Stimulated activated CD4-positive, alpha-beta T cell treated with anti-CD3 and anti-CD28 coated beads, TNF-alpha, amount 100 ng/mL, for 48 hours (primary cell): ENCODE measurements at regions not wholly inside any gene's neighbourhood (a gene's known extent, or its start where the extent isn't known, plus 50 kb on each side); places are given as distances from the start of the nearest gene placed in this dataset.

Experiments
- DNase-seq, 3 donors: peaks; one replicate each; pipeline ENCODE4 v3.0.0-alpha.2; 2020; ENCODE audit warnings: low read depth in 3 of 3

- no peak for DNase-seq
Observed at GRCh38 chrX:124994404-124994803, 325.3 kb upstream of the TEX13C start.

DNA sequence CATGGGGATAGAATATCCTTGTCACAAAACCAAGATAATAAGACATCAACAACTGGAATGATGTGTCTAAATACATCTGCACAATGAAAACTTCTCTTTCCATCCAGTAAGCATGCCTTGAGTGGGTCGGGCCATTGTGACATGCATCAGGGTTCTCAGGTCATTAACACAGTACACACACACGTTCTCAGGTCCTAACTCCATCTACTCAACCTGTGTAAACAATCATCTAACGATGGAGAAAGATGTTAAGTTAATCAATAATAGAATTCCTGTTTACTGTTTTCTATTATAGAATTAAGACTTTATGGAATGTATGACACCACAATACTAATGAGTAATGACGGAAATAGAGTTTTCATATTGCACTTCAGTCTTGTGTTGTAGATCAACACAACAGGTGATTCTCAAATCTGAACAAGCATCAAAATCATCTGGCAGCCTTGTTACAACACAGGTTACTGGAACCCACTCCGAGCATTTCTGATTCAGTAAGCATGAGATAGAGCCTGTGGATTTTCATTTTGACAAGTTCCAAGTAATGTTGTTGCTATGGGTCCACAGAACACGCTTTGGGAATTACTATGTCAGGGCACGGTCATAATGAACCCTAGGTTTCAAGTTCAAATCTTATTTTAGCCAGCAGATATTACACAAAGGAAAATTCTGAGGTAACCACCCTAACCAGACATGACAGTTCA, 315.8 kb upstream of the TEX13C start:
- DNase-seq, result no peak

GRCh38 chrX:125004799-125005198, 314.9 kb upstream of the TEX13C start:
- DNase-seq, result no peak

- DNase-seq, result no peak
Observed at GRCh38 chrX:125005863-125006262, 313.8 kb upstream of the TEX13C start.

DNA sequence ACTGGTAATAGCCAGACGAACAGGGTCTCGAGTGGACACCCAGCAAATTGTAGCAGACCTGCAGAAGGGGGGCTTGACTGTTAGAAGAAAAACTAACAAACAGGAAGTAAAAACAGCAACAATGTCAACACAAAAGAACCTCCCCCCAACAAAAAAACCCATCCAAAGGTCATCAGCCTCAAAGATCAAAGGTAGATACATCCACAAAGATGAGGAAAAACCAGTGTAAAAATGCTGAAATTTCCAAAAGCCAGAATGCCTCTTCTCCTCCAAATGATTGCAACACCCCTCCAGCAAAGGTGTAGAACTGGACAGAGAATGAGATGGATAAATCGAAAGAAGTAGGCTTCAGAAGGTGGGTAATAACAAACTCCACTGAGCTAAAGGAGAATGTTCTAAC, 313.0 kb upstream of the TEX13C start:
- DNase-seq, result no peak

GRCh38 chrX:125012585-125012984, 307.1 kb upstream of the TEX13C start:
- DNase-seq, result no peak

DNA sequence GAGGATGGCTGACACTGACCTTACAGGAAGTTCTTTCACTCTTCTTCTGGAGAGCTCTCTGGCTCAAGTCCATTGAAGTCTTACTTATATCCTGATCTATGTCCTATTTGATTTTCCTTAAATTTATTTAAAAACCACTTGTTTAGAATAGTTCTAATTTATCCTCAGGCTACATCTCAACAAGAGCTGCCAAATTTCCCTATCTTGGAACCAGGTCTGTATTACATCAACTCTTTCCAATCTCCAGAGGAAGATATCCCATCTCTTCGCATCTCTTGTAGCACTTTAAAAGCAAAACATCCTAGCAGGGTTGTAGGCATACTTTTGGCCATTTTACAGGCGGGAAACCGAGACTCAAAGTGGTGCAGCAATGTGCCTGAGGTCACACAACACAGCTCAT, 290.5 kb upstream of the TEX13C start:
- no peak for DNase-seq
